SK-N-SH treated with all-trans-retinoic acid at 6 μM for 48 hours (cell line): ENCODE measurements at regions not wholly inside any gene's neighbourhood (a gene's known extent, or its start where the extent isn't known, plus 50 kb on each side); places are given as distances from the start of the nearest gene placed in this dataset.

ENCODE experiments used
- ATAC-seq: fragments of 200-7000 bp; cut with Tn5 transposase; 3 replicates; pipeline ENCODE4 v1.9.1; 2020; ENCODE audit warnings: mild to moderate bottlenecking, moderate library complexity
- ARNTL ChIP-seq: fragments of 450-650 bp; formaldehyde crosslinking; IDR thresholded peaks from 2 replicates; pipeline ENCODE4 v1.5.0; 2020; ENCODE audit warnings: low read depth, mild to moderate bottlenecking, moderate library complexity, borderline replicate concordance
- BACH2 ChIP-seq: fragments of 250-450 bp; sonication (Bioruptor Pico); IDR thresholded peaks from 2 replicates; pipeline ENCODE4 v1.9.0; 2021; ENCODE audit warnings: mild to moderate bottlenecking, borderline replicate concordance
- ESRRG ChIP-seq: fragments of 250-450 bp; sonication (Bioruptor Pico); IDR thresholded peaks from 2 replicates; pipeline ENCODE4 v1.6.1; 2021; ENCODE audit warnings: mild to moderate bottlenecking
- GLIS3 ChIP-seq: fragments of 250-450 bp; sonication (Bioruptor Pico); IDR thresholded peaks from 2 replicates; pipeline ENCODE4 v1.5.0; 2020; ENCODE audit warnings: mild to moderate bottlenecking, moderate library complexity
- ISL1 ChIP-seq: fragments of 250-450 bp; sonication (Bioruptor Pico); IDR thresholded peaks from 2 replicates; pipeline ENCODE4 v2.1.2; 2022; ENCODE audit warnings: mild to moderate bottlenecking, moderate library complexity
- OSR1 ChIP-seq: fragments of 250-450 bp; sonication (Bioruptor Pico); IDR thresholded peaks from 2 replicates; pipeline ENCODE4 v1.8.0; 2022; ENCODE audit warnings: moderate library complexity, mild to moderate bottlenecking, inconsistent platforms
- PPARA ChIP-seq: fragments of 250-450 bp; sonication (Bioruptor Pico); IDR thresholded peaks from 2 replicates; pipeline ENCODE4 v1.5.0; 2020; ENCODE audit warnings: mild to moderate bottlenecking, borderline replicate concordance
- RARB ChIP-seq: fragments of 250-450 bp; sonication (Bioruptor Pico); IDR thresholded peaks from 2 replicates; pipeline ENCODE4 v1.8.0; 2021; ENCODE audit warnings: mild to moderate bottlenecking, moderate library complexity
- SNAI2 ChIP-seq: fragments of 250-450 bp; sonication (Bioruptor Pico); IDR thresholded peaks from 2 replicates; pipeline ENCODE4 v1.5.0; 2020; ENCODE audit warnings: mild to moderate bottlenecking, moderate library complexity
- TCF4 ChIP-seq: fragments of 250-450 bp; sonication (Bioruptor Pico); IDR thresholded peaks from 2 replicates; pipeline ENCODE4 v1.8.0; 2021; ENCODE audit warnings: mild to moderate bottlenecking, moderate library complexity, borderline replicate concordance
- TOX ChIP-seq: fragments of 250-450 bp; sonication (Bioruptor Pico); IDR thresholded peaks from 2 replicates; pipeline ENCODE4 v1.8.0; 2021; ENCODE audit warnings: mild to moderate bottlenecking, moderate library complexity, borderline replicate concordance
- ZFP30 ChIP-seq: fragments of 450-650 bp; formaldehyde crosslinking; IDR thresholded peaks from 2 replicates; pipeline ENCODE4 v1.5.0; 2022; ENCODE audit warnings: mild to moderate bottlenecking, moderate library complexity
- ZNF70 ChIP-seq: fragments of 450-650 bp; formaldehyde crosslinking; IDR thresholded peaks from 2 replicates; pipeline ENCODE4 v1.5.0; 2020; ENCODE audit warnings: mild to moderate bottlenecking, moderate library complexity
- ZNF8 ChIP-seq: fragments of 450-650 bp; formaldehyde crosslinking; IDR thresholded peaks from 2 replicates; pipeline ENCODE4 v1.5.0; 2020; ENCODE audit warnings: mild to moderate bottlenecking, moderate library complexity
- TF ChIP-seq, protein P1 (sequence below): fragments of 250-450 bp; sonication (Bioruptor Pico); IDR thresholded peaks from 2 replicates; pipeline ENCODE4 v1.5.1; 2020; ENCODE audit warnings: low read depth, mild to moderate bottlenecking, moderate library complexity
- TF ChIP-seq, protein P2 (sequence below): fragments of 250-450 bp; sonication (Bioruptor Pico); IDR thresholded peaks from 2 replicates; pipeline ENCODE4 v1.5.0; 2020; ENCODE audit warnings: mild to moderate bottlenecking, moderate library complexity
- TF ChIP-seq, protein P3 (sequence below): fragments of 250-450 bp; sonication (Bioruptor Pico); IDR thresholded peaks from 2 replicates; pipeline ENCODE4 v1.8.0; 2021; ENCODE audit warnings: low read depth, mild to moderate bottlenecking, moderate library complexity, borderline replicate concordance

DNA sequence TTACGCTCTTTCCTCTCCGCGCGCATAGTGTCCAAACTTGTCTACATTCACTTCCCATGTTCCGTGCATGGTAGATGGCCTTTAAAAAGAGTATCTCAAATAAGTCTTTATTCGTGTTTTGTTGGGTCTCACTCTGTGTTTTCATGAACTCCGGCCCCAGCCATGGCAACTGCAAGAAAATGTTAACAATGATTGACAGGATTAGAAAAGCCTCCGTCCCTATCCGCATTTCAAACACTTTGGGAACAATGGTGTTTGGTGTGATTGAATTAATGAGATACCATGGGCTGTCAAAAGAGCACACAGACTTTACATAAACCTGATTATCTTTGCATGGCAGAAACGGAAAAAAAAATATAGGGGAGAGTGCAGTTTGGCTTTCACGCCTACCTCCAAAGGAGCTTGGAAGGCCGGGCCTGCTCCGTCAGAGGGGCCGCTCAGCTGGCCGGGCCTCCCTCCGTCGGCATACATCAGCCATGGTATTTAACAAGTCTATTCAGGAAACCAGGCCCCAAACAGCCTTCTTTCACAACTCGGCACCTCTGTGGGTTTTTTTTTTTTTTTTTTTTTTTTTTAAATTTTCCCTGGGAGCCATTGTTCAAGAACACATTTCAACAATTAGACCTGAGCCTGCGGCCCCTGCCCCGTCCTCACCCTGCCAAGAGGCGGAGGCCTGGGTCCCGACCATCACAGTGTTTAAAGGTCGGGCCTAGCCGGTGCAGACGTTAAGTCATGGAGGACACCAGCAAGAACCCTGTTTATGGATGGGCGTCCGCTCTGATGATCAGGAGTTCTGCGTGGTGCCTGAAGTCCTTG lies 323.8 kb upstream of the IRX4 start:
- no peak for ATAC-seq
- no peak for TF ChIP-seq ISL1 (CRISPR knock-in tag)

DNA sequence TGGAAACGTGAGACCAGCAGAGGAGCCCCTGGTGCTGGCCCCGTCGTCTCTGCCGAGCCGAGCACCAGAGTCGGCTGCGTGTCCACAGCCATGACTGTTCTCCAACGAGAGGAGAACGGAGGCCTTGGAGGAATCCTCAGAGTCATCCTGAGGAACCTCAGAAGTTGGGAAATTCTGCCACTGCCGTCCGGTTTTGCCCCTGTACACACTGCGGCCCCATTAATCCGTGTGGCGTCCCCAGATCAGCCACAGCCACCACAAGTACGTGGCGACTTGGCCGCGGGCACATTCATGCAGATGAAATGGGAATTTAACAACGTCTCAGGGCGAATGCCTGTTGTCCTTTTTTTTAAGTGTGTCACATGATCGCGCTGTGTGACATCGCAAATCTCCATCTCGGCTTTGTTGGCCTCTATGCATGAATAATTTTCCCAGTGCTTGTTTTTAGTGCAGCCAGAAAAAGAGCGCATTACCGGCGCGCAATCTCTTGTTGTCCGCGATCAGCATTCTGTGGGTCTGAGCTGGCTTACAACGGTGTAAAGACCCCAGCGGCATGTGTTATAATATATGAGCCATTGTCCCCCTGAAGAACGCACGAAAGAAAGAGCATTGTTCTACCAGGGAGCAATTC lies 323.0 kb upstream of the IRX4 start:
- ATAC-seq: no peak
- no peak for TF ChIP-seq OSR1 (CRISPR knock-in tag)
- TF ChIP-seq ISL1 (CRISPR knock-in tag): no peak
- no peak for TF ChIP-seq BACH2 (CRISPR knock-in tag)
- TF ChIP-seq ZNF8 (CRISPR knock-in tag): no peak
- TF ChIP-seq TOX: no peak
- TF ChIP-seq GLIS3 (CRISPR knock-in tag): no peak
- TF ChIP-seq, protein P1, sequence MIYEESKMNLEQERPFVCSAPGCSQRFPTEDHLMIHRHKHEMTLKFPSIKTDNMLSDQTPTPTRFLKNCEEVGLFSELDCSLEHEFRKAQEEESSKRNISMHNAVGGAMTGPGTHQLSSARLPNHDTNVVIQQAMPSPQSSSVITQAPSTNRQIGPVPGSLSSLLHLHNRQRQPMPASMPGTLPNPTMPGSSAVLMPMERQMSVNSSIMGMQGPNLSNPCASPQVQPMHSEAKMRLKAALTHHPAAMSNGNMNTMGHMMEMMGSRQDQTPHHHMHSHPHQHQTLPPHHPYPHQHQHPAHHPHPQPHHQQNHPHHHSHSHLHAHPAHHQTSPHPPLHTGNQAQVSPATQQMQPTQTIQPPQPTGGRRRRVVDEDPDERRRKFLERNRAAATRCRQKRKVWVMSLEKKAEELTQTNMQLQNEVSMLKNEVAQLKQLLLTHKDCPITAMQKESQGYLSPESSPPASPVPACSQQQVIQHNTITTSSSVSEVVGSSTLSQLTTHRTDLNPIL: no peak
- TF ChIP-seq TCF4: no peak
- TF ChIP-seq SNAI2: no peak
- no peak for TF ChIP-seq ZNF70 (CRISPR knock-in tag)
- TF ChIP-seq, protein P2, sequence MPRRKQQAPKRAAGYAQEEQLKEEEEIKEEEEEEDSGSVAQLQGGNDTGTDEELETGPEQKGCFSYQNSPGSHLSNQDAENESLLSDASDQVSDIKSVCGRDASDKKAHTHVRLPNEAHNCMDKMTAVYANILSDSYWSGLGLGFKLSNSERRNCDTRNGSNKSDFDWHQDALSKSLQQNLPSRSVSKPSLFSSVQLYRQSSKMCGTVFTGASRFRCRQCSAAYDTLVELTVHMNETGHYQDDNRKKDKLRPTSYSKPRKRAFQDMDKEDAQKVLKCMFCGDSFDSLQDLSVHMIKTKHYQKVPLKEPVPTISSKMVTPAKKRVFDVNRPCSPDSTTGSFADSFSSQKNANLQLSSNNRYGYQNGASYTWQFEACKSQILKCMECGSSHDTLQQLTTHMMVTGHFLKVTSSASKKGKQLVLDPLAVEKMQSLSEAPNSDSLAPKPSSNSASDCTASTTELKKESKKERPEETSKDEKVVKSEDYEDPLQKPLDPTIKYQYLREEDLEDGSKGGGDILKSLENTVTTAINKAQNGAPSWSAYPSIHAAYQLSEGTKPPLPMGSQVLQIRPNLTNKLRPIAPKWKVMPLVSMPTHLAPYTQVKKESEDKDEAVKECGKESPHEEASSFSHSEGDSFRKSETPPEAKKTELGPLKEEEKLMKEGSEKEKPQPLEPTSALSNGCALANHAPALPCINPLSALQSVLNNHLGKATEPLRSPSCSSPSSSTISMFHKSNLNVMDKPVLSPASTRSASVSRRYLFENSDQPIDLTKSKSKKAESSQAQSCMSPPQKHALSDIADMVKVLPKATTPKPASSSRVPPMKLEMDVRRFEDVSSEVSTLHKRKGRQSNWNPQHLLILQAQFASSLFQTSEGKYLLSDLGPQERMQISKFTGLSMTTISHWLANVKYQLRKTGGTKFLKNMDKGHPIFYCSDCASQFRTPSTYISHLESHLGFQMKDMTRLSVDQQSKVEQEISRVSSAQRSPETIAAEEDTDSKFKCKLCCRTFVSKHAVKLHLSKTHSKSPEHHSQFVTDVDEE (CRISPR knock-in tag): no peak
- TF ChIP-seq, protein P3, sequence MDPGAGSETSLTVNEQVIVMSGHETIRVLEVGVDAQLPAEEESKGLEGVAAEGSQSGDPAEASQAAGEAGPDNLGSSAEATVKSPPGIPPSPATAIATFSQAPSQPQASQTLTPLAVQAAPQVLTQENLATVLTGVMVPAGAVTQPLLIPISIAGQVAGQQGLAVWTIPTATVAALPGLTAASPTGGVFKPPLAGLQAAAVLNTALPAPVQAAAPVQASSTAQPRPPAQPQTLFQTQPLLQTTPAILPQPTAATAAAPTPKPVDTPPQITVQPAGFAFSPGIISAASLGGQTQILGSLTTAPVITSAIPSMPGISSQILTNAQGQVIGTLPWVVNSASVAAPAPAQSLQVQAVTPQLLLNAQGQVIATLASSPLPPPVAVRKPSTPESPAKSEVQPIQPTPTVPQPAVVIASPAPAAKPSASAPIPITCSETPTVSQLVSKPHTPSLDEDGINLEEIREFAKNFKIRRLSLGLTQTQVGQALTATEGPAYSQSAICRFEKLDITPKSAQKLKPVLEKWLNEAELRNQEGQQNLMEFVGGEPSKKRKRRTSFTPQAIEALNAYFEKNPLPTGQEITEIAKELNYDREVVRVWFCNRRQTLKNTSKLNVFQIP: no peak
- no peak for TF ChIP-seq PPARA (CRISPR knock-in tag)
- TF ChIP-seq ESRRG (CRISPR knock-in tag): no peak
- no peak for TF ChIP-seq ZFP30 (CRISPR knock-in tag)

DNA sequence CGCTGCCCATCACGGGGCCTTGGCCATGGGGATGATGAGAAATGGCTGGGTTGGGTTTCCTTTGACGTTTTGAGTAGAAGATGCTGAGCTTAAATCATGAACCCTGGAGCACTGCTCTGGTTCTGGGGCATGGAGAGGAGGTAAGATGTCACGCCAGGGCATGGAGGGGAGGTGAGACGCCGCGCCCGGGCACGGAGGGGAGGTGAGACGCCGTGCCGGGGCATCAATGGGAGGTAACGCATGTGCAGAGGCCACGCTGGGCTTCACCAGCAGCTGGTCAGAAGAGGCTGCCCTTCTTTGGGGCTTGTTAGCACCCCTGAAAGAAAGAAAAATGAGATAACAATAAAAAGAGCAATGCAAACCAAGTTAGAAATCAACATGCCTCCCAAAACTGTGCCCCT lies 322.5 kb upstream of the IRX4 start:
- ATAC-seq: no peak
- TF ChIP-seq, protein P1: no peak
- TF ChIP-seq ARNTL: no peak
- TF ChIP-seq ESRRG (CRISPR knock-in tag): no peak
- TF ChIP-seq, protein P2 (CRISPR knock-in tag): no peak
- TF ChIP-seq RARB (CRISPR knock-in tag): no peak
- no peak for TF ChIP-seq BACH2 (CRISPR knock-in tag)
- TF ChIP-seq, protein P3: no peak
